ENCODE measurements at regions not wholly inside any gene's neighbourhood (a gene's known extent, or its start where the extent isn't known, plus 50 kb on each side); places are given as distances from the start of the nearest gene placed in this dataset.
"Not testable (repeated sequence)": the region's sequence is repeated elsewhere in the genome, so short reads cannot be mapped to it uniquely, and the experiment has no call there.

- TF ChIP-seq POLR2A, CTCF (IDR thresholded peaks at IDR 0.05): not testable (repeated sequence)
Measured at GRCh38 chr1:239106689-239107088, 279.7 kb upstream of the CHRM3 start.
